Neutrophil (primary cell): ENCODE measurements at regions not wholly inside any gene's neighbourhood (a gene's known extent, or its start where the extent isn't known, plus 50 kb on each side); places are given as distances from the start of the nearest gene placed in this dataset.

Experiments
- H3K27ac ChIP-seq: fragments of 200-600 bp; sonication (generic); 2 replicates; pipeline ENCODE4 v1.5.1; 2016; ENCODE audit warnings: mild to moderate bottlenecking, moderate library complexity
- H3K27me3 ChIP-seq: fragments of 200-600 bp; sonication (generic); 2 replicates; pipeline ENCODE4 v1.6.0; 2016; ENCODE audit warnings: mild to moderate bottlenecking
- H3K36me3 ChIP-seq: fragments of 200-600 bp; sonication (generic); 2 replicates; pipeline ENCODE4 v1.5.1; 2017
- H3K4me1 ChIP-seq, 2 experiments: fragments of 200-600 bp in 1 of 2; sonication (generic) in 1 of 2; 1 replicate in 1 of 2; 2 replicates in 1 of 2; pipeline versions ENCODE4 v1.5.1 to v1.6.1; 2013 to 2016; ENCODE audit warnings: low read depth in 1 of 2, low read length in 1 of 2, mild to moderate bottlenecking in 1 of 2, moderate library complexity in 1 of 2; ENCODE audit not compliant: control insufficient read depth in 1 of 2, insufficient read depth in 1 of 2
- H3K4me3 ChIP-seq, 2 experiments: fragments of 200-600 bp in 1 of 2; sonication (generic) in 1 of 2; 1 replicate in 1 of 2; 2 replicates in 1 of 2; pipeline ENCODE4 v1.5.1; 2013 to 2016; ENCODE audit warnings: low read depth in 1 of 2, low read length in 1 of 2, mild to moderate bottlenecking in 1 of 2, moderate library complexity in 1 of 2
- H3K9me3 ChIP-seq: fragments of 200-600 bp; sonication (generic); 2 replicates; pipeline ENCODE4 v1.5.1; 2016
- CTCF ChIP-seq: fragments of 200-600 bp; sonication (generic); IDR thresholded peaks from 2 replicates; pipeline ENCODE4 v1.5.1; 2016; ENCODE audit warnings: antibody characterized with exemption

- Histone ChIP-seq H3K4me1 (no peaks in the 10 kb centered on the region), H3K27ac (no peak overlapping the region), H3K27me3 (no peaks in the 10 kb centered on the region), H3K9me3 (no peaks in the 10 kb centered on the region), H3K36me3 (no peaks in the 10 kb centered on the region), H3K4me3 (no peak overlapping the region)
- TF ChIP-seq CTCF: no peak
Observed at GRCh38 chr4:110988722-110989121, 365.8 kb upstream of the PITX2 start.

DNA sequence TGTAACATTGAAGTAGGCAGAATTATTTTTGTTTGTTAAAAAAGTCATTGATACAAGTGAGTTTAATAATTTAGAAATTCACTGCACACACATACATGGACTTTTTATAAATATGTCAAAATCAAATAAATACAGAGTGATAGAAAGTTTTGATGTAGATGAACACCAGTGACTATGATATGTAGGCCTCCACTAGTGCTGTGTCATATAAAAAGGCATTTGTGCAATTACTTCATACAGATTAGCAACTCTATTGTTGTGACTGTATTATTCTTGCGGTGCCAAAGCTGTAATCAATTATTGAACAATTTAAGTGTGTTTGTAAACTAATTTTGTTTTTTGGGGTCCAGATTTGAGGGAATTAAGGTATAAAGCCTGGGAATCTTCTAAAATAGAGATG is 366.2 kb upstream of the PITX2 start:
- H3K36me3 ChIP-seq: no peaks in the 10 kb centered on the region
- H3K4me1 ChIP-seq: no peaks in the 10 kb centered on the region
- H3K9me3 ChIP-seq: no peaks in the 10 kb centered on the region
- no peak for TF ChIP-seq CTCF
- H3K27ac ChIP-seq: no peak overlapping the region
- H3K4me3 ChIP-seq: no peak overlapping the region
- no peaks in the 10 kb centered on the region for H3K27me3 ChIP-seq

- no peaks in the 10 kb centered on the region for H3K4me1 ChIP-seq
- TF ChIP-seq CTCF: no peak
- H3K36me3 ChIP-seq: no peaks in the 10 kb centered on the region
Observed at GRCh38 chr4:110994781-110995180, 371.9 kb upstream of the PITX2 start.

GRCh38 chr4:110998320-110998719 is 375.4 kb upstream of the PITX2 start:
- Histone ChIP-seq H3K4me1 (no peaks in the 10 kb centered on the region), H3K9me3 (no peaks in the 10 kb centered on the region), H3K27me3 (no peaks in the 10 kb centered on the region), H3K36me3 (no peaks in the 10 kb centered on the region), H3K4me3 (no peak overlapping the region), H3K27ac (no peak overlapping the region)
- TF ChIP-seq CTCF: no peak

More at GRCh38 chr4:110994781-110995180, 371.9 kb upstream of the PITX2 start:
- no peak overlapping the region for H3K27ac ChIP-seq
- no peak overlapping the region for H3K4me3 ChIP-seq
- no peaks in the 10 kb centered on the region for H3K9me3 ChIP-seq
- no peaks in the 10 kb centered on the region for H3K27me3 ChIP-seq

GRCh38 chr4:111011458-111011857 is 388.6 kb upstream of the PITX2 start:
- no peak for TF ChIP-seq CTCF
- no peaks in the 10 kb centered on the region for H3K9me3 ChIP-seq
- H3K4me1 ChIP-seq: no peaks in the 10 kb centered on the region
- no peak overlapping the region for H3K27ac ChIP-seq
- no peaks in the 10 kb centered on the region for H3K27me3 ChIP-seq
- no peak overlapping the region for H3K4me3 ChIP-seq
- H3K36me3 ChIP-seq: no peaks in the 10 kb centered on the region

GRCh38 chr4:111013846-111014245 is 391.0 kb upstream of the PITX2 start:
- Histone ChIP-seq H3K36me3 (no peaks in the 10 kb centered on the region), H3K4me1 (no peaks in the 10 kb centered on the region), H3K27me3 (no peaks in the 10 kb centered on the region), H3K4me3 (no peak overlapping the region), H3K27ac (no peak overlapping the region), H3K9me3 (no peaks in the 10 kb centered on the region)
- TF ChIP-seq CTCF: no peak
